ENCODE measurements at regions not wholly inside any gene's neighbourhood (a gene's known extent, or its start where the extent isn't known, plus 50 kb on each side); places are given as distances from the start of the nearest gene placed in this dataset.

GRCh38 chr10:61280303-61280702 lies 172.9 kb downstream of the TMEM26 start:
- Histone ChIP-seq H3K27me3 (ENCODE audit: insufficient read depth, low read depth, severe bottlenecking) (no peaks in the 10 kb centered on the region), H3K27ac (no peak overlapping the region), H3K36me3 (no peaks in the 10 kb centered on the region), H3K4me3 (ENCODE audit: low read depth, low read length) (no peak overlapping the region), H3K9me3 (ENCODE audit: severe bottlenecking) (no peaks in the 10 kb centered on the region)
- TF ChIP-seq, protein P1, sequence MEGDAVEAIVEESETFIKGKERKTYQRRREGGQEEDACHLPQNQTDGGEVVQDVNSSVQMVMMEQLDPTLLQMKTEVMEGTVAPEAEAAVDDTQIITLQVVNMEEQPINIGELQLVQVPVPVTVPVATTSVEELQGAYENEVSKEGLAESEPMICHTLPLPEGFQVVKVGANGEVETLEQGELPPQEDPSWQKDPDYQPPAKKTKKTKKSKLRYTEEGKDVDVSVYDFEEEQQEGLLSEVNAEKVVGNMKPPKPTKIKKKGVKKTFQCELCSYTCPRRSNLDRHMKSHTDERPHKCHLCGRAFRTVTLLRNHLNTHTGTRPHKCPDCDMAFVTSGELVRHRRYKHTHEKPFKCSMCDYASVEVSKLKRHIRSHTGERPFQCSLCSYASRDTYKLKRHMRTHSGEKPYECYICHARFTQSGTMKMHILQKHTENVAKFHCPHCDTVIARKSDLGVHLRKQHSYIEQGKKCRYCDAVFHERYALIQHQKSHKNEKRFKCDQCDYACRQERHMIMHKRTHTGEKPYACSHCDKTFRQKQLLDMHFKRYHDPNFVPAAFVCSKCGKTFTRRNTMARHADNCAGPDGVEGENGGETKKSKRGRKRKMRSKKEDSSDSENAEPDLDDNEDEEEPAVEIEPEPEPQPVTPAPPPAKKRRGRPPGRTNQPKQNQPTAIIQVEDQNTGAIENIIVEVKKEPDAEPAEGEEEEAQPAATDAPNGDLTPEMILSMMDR (IDR thresholded peaks at IDR 0.05; ENCODE audit: low read depth, low read length): no peak
- no peak for DNase-seq

GRCh38 chr10:61279400-61279799 lies 173.8 kb downstream of the TMEM26 start:
- TF ChIP-seq, protein P1 (IDR thresholded peaks at IDR 0.05; ENCODE audit: low read depth, low read length): no peak
- H3K9me3 ChIP-seq (ENCODE audit: severe bottlenecking): no peaks in the 10 kb centered on the region
- H3K36me3 ChIP-seq: no peaks in the 10 kb centered on the region

DNA sequence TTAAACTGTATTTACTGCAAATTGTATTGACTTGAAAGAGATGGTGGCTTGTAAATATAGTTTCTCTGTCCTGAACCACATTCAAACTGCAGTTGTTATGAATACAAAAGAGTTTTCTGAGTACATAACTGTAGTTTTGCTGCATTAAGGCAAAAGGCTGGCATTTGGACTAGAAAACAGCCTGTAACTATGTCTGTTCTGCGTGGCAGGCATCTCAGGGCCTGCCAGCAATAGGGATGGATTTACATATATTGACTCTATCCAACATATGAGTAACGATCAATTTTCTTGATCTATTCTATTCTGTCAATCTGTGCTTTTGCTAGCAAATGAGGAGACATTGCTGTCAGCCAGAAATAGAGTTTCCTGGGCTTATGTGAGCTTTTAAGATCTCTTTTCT lies 174.6 kb downstream of the TMEM26 start:
- H3K27me3 ChIP-seq (ENCODE audit: insufficient read depth, low read depth, severe bottlenecking): no peaks in the 10 kb centered on the region
- H3K36me3 ChIP-seq: no peaks in the 10 kb centered on the region
- TF ChIP-seq, protein P1 (IDR thresholded peaks at IDR 0.05; ENCODE audit: low read depth, low read length): no peak
- no peak overlapping the region for H3K4me3 ChIP-seq (ENCODE audit: low read depth, low read length)
- H3K9me3 ChIP-seq (ENCODE audit: severe bottlenecking): no peaks in the 10 kb centered on the region
- no peak overlapping the region for H3K27ac ChIP-seq
- DNase-seq: no peak

More at GRCh38 chr10:61279400-61279799, 173.8 kb downstream of the TMEM26 start:
- Histone ChIP-seq H3K27me3 (ENCODE audit: insufficient read depth, low read depth, severe bottlenecking) (no peaks in the 10 kb centered on the region), H3K4me3 (ENCODE audit: low read depth, low read length) (no peak overlapping the region), H3K27ac (no peak overlapping the region)
- no peak for DNase-seq

- Histone ChIP-seq H3K36me3 (no peaks in the 10 kb centered on the region), H3K27me3 (ENCODE audit: insufficient read depth, low read depth, severe bottlenecking) (no peaks in the 10 kb centered on the region), H3K4me3 (ENCODE audit: low read depth, low read length) (no peak overlapping the region), H3K9me3 (ENCODE audit: severe bottlenecking) (no peaks in the 10 kb centered on the region), H3K27ac (no peak overlapping the region)
- DNase-seq: no peak
- TF ChIP-seq, protein P1 (IDR thresholded peaks at IDR 0.05; ENCODE audit: low read depth, low read length): no peak
Observed at GRCh38 chr10:61272781-61273180, 180.4 kb downstream of the TMEM26 start.

- TF ChIP-seq, protein P1 (IDR thresholded peaks at IDR 0.05; ENCODE audit: low read depth, low read length): no peak
- H3K27me3 ChIP-seq (ENCODE audit: insufficient read depth, low read depth, severe bottlenecking): no peaks in the 10 kb centered on the region
- no peak overlapping the region for H3K4me3 ChIP-seq (ENCODE audit: low read depth, low read length)
- no peak overlapping the region for H3K27ac ChIP-seq
- no peaks in the 10 kb centered on the region for H3K36me3 ChIP-seq
- DNase-seq: no peak
- H3K9me3 ChIP-seq (ENCODE audit: severe bottlenecking): no peaks in the 10 kb centered on the region
Observed at GRCh38 chr10:61271127-61271780, 181.9 kb downstream of the TMEM26 start.

- Histone ChIP-seq H3K27ac (no peak overlapping the region), H3K4me3 (ENCODE audit: low read depth, low read length) (no peak overlapping the region)
- no peak for DNase-seq
Observed at GRCh38 chr10:61263518-61263917, 189.7 kb downstream of the TMEM26 start.

More at GRCh38 chr10:61263518-61263917, 189.7 kb downstream of the TMEM26 start:
- Histone ChIP-seq H3K27me3 (ENCODE audit: insufficient read depth, low read depth, severe bottlenecking) (no peaks in the 10 kb centered on the region), H3K36me3 (no peaks in the 10 kb centered on the region), H3K9me3 (ENCODE audit: severe bottlenecking) (no peaks in the 10 kb centered on the region)
- TF ChIP-seq, protein P1 (IDR thresholded peaks at IDR 0.05; ENCODE audit: low read depth, low read length): no peak
